Medulla oblongata (tissue), 1 donor: ENCODE measurements at regions not wholly inside any gene's neighbourhood (a gene's known extent, or its start where the extent isn't known, plus 50 kb on each side); places are given as distances from the start of the nearest gene placed in this dataset.

Experiments used
- DNase-seq: peaks from one replicate; pipeline ENCODE4 v3.0.0-alpha.2; 2015; ENCODE audit errors: extremely low spot score

- peak; percentile 21 for DNase-seq
Measured at GRCh38 chr6:163813979-163814493, 399.5 kb downstream of the QKI start.

- no peak for DNase-seq
Measured at GRCh38 chr6:163811317-163811716, 396.8 kb downstream of the QKI start.

- DNase-seq: no peak
Measured at GRCh38 chr6:163809364-163809763, 394.8 kb downstream of the QKI start.

DNA sequence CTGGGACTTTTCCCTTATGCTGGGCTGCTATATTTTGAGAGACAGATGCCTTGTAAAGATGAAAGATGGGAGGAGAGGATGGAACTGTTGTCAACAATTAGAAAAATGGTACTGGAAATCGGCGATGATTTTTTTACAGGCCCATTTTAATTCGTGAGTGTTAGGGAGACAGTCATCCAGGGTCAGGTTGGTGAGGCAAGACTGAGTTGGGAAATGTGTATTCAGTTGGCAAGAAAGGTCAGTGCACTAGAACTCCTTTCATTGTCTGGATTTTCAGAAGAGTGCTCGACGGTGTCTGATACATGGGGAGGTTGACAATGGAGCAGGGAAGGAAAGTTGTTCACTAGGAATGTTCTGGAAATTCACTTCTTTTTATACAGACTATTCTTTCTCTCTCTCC, 394.4 kb downstream of the QKI start:
- no peak for DNase-seq

- DNase-seq: no peak
Measured at GRCh38 chr6:163808231-163808630, 393.7 kb downstream of the QKI start.

DNA sequence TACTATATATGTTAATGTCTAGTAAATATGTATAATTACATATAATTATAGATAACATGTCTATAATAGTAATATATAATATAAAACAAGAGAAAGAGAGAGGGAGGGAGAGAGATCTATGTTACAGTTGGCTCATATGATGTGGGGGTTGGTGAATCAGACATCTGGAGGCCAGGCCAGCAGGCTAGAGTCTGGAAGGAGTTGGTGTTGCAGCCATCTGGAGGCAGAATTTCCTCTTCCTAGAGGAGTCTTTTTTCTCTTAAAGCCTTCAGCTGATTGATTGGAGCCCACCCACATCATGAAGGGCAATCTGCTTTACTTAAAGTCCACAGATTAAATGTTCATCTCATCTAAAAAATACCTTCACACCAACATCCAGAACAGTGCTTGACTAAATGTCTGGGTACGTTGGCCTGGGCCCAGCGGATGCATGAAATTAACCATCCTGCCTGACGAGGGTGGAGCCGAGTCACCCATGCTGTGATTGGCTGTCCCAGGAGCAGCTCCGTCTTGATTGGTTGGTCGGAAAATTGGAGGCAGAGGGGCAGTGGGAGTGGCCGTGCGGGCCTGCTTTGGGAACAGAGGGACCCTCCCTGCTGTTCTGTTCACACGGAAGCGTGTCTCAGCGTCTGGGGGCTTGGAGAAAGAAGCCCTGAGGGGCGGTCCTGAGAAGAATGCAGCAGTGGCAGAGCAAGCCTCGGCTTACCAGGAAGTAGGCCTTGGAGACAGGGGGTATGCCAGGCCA, 392.4 kb downstream of the QKI start:
- DNase-seq: no peak

DNA sequence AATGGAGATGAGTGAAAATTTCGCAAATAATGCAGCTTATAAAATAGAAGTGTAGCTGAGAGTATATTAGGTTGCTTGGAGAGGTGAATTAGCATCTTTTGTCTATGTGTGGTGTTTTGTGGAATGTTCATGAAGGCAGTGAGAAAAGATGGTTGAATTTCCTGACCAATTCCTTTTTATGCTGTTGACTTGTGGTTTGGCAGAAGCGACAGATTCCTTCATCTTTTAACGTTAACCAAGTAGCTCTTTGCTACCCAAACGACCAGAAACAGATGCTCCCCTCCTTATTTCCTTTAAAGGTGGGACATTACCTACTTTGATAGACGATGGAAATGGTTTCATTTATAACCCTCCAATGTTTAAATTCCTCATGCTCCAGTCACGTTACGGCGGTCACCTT, 390.5 kb downstream of the QKI start:
- DNase-seq: no peak

DNA sequence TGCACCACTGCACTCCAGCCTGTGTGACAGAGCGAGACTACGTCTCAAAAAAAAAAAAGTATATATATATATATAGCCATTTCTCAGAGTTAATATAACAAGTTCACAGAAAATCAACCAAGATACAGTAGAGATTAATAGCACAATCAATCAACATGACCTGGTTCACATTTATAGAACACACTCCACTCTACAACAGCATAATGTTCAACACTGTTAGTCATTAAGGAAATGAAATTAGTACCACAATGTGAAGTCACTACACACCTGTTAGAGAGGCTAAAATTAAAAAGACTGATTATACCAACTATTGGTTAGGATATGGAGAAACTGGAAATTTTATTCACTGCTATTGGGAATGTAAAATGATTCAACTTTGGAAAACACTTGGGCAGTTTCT, 387.7 kb downstream of the QKI start:
- no peak for DNase-seq

- DNase-seq: no peak
Measured at GRCh38 chr6:163797296-163797845, 382.9 kb downstream of the QKI start.

- DNase-seq: no peak
Measured at GRCh38 chr6:163793011-163793983, 378.8 kb downstream of the QKI start.

DNA sequence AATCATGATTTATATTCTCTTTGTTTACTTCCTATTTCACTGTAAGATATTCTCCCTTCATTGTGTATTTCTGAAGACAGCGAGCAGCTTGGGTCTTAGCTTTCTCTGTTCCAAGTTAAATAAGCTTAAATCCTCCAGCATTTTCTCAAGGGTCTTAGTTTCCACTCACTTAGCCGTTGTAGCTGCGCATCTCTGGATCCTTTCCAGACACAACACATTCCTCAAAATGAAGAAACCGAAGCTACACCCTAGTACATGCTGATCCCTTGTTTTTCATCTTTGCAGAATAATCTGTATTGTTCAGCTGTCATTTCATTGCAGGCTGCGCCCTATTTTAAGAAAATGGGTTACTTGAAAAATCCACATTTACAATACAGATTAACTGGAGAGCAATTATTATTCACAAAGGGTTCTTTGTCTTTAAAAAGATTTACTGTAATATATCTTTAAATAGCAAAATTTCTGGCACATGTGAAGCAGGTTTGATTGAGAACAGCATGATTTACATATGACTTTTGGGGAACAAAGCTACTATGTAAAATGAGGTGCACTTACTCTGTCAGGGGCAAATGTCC, 375.8 kb downstream of the QKI start:
- DNase-seq: no peak

DNA sequence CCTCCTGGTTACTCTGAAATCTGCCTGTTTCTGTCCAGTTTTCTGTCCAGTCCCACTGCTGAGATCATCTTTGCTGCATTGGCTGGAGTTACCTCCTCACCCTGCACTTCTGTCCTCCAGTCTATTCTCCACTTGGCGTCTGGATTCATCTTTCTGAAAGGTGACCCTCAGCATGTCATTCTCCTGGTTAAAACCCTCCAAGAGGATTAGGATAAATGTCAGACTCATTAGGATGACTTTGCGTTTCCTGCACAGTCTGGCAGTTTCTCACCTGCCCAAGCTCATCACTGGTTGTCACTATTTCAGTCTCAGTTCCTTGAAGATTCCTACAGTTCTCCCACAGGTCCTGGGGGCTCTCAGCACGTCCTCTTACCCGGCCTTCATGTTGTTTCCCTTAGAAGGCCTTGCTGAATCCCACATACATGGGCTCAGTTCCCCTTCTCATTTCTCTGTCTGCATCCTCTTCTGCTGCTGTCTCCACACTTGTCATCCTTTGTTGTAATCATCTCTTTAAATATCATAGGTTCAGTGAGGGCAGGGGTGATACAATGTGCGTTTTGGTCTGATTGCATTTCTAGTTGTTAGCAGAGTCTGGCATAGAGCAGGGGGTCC, 374.8 kb downstream of the QKI start:
- no peak for DNase-seq

DNA sequence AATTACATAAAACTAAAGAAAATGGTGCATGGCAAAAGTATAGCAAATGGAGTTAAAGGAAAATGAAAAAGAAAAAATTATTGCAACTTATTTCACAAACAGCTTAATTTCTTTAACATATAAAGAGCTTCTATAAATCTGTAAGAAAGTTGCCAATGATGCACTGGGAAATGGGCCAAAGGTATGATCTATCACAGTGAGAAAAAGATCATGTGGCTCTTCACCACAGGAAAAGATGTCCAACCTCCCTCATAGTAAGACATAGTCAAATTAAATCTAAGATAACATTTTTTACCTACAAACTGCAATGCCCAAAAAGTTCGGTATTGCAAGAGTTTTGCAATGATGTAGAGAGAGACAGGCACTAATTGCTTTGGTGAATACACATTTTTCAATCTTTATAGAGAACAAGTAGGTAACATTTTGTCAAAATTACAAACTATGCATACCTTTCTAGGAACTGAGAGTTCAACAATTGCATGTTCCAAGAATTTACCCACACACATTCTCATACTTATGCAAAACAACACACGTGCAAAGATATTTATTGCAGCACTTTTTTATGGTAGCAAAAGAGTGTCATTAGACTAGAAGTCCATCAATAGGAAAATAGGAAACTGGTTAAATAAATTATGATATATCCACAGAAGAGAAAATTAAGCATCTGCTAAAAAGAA, 372.6 kb downstream of the QKI start:
- DNase-seq: no peak

- DNase-seq: peak; percentile 56
Measured at GRCh38 chr6:163782436-163783003, 368.0 kb downstream of the QKI start.

- DNase-seq: peak; percentile 69
Measured at GRCh38 chr6:163780994-163781393, 366.5 kb downstream of the QKI start.

DNA sequence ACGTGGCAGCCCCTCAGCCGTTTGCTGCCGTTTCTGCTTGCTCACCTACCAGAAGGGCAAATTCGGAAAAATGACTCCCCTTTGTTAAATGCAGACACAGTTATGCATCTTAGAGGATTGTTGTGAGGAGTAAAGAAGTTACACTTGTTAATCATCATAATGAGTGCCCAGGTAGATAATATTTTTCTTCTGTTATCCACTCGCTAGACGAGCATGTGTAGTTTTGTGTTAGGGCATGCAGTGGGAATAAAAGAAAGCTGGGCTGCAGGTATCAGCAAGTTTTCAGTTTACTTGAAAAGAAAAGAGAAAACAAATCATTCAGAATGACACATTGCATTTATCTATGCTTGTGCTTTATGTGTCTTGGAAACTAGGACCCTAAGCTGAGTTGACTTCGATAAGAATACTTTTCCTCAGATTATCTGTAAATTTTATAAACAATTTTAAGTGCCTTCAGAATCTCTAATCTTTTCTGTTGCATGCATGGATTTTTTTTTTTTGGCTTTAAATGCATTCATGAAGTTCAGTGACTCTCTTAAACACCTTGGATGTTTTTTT, 365.3 kb downstream of the QKI start:
- DNase-seq: no peak

DNA sequence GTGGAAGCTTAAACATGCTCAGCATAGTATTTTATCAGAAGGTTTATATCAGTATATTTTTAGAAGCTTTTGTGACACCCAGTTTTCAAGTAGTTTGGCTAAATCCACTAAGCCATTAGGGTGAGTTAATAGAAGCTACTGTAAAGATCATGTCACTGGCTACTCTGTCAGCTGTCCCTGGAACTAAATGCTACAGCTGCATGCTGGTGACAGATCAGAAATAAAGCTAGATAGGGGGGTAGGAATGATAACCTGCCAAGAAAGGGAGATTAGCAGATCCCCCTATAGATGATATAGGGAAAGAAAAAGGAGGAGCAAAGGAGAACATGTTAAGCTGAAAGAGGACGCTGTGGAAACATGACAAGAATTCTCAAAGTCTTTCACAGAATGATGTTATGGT, 363.2 kb downstream of the QKI start:
- DNase-seq: no peak

GRCh38 chr6:163776906-163777686, 362.6 kb downstream of the QKI start:
- no peak for DNase-seq

DNA sequence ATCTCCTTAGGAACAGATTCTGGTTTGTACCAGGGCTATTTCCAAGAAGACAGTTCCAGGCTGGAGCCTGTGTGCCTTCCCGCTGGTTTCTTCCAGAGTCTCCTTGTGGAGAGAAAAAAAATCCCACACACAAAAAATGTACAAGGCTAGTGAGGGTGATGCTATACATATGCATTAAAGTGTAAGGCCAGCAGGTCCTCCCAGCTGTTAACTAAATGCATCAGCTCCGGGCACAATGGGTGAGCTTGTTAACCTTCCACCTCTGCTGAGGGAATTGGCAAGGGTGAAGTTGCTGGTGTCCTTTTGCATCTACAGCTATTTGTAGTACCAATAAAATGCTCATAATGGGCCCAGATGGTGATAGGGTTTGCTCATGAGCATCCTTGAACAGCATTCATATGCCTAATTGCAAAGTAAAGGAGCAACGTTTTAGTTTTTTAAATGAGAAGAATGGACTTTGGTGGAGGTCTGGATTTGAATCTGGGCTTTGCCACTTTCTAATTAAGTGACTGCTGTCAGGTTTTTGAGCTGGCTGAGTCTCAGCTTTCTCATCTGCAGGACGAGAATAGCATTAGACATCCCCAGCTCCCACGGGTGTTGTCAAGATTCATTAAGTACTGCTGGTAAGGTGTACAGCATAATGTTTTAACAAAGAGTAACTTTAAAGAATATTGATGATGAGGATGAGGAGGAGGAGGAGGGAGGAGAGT, 361.8 kb downstream of the QKI start:
- DNase-seq: no peak
